GM19438 (cell line): ENCODE measurements at regions not wholly inside any gene's neighbourhood (a gene's known extent, or its start where the extent isn't known, plus 50 kb on each side); places are given as distances from the start of the nearest gene placed in this dataset.
"Not testable (repeated sequence)": the region's sequence is repeated elsewhere in the genome, so short reads cannot be mapped to it uniquely, and the experiment has no call there.

Experiments
- ATAC-seq: cut with Tn5 transposase; IDR thresholded peaks from one replicate; pipeline ENCODE4 v1.9.1; 2021; ENCODE audit warnings: low read depth; ENCODE audit not compliant: unreplicated experiment

GRCh38 chr15:22196423-22196822, 116.1 kb downstream of the OR4M2 start:
- ATAC-seq: not testable (repeated sequence)

GRCh38 chr15:22200417-22200816, 120.1 kb downstream of the OR4M2 start:
- not testable (repeated sequence) for ATAC-seq

- not testable (repeated sequence) for ATAC-seq
Measured at GRCh38 chr15:22201993-22202659, 121.8 kb downstream of the OR4M2 start.

- not testable (repeated sequence) for ATAC-seq
Measured at GRCh38 chr15:22203208-22203607, 122.9 kb downstream of the OR4M2 start.

- ATAC-seq: not testable (repeated sequence)
Measured at GRCh38 chr15:22209086-22209485, 128.8 kb downstream of the OR4M2 start.

- ATAC-seq: not testable (repeated sequence)
Measured at GRCh38 chr15:22222596-22222995, 142.3 kb downstream of the OR4M2 start.

- no peak for ATAC-seq
Measured at GRCh38 chr15:22224241-22224671, 143.9 kb downstream of the OR4M2 start.

- ATAC-seq: not testable (repeated sequence)
Measured at GRCh38 chr15:22224961-22225360, 144.6 kb downstream of the OR4M2 start.

- no peak for ATAC-seq
Measured at GRCh38 chr15:22226034-22226790, 145.9 kb downstream of the OR4M2 start.

GRCh38 chr15:22227411-22228100, 147.2 kb downstream of the OR4M2 start:
- no peak for ATAC-seq

GRCh38 chr15:22228101-22228762, 147.9 kb downstream of the OR4M2 start:
- no peak for ATAC-seq

GRCh38 chr15:22229990-22230819, 149.9 kb downstream of the OR4M2 start:
- no peak for ATAC-seq

GRCh38 chr15:22231603-22232002, 151.3 kb downstream of the OR4M2 start:
- no peak for ATAC-seq

- ATAC-seq: no peak
Measured at GRCh38 chr15:22232675-22233074, 152.3 kb downstream of the OR4M2 start.

GRCh38 chr15:22235261-22235930, 155.1 kb downstream of the OR4M2 start:
- not testable (repeated sequence) for ATAC-seq

GRCh38 chr15:22236469-22236868, 156.1 kb downstream of the OR4M2 start:
- ATAC-seq: no peak

GRCh38 chr15:22237891-22238275, 157.6 kb downstream of the OR4M2 start:
- ATAC-seq: no peak

- ATAC-seq: not testable (repeated sequence)
Measured at GRCh38 chr15:22238276-22238958, 158.1 kb downstream of the OR4M2 start.
